Gastroesophageal sphincter (tissue), 4 donors: ENCODE measurements at regions not wholly inside any gene's neighbourhood (a gene's known extent, or its start where the extent isn't known, plus 50 kb on each side); places are given as distances from the start of the nearest gene placed in this dataset.

Source experiments
- ATAC-seq: fragments of 150-250 bp; one replicate; pipeline ENCODE4 v1.9.1; 2016; ENCODE audit warnings: mild to moderate bottlenecking, moderate library complexity
- H3K27ac ChIP-seq, 4 donors: fragments of 200-600 bp; sonication (generic) in 3 of 4; 1 replicate in 3 of 4; 2 replicates in 1 of 4; pipeline ENCODE4 v1.5.1; 2016 to 2019
- H3K27me3 ChIP-seq: fragments of 200-600 bp; sonication (generic); one replicate; pipeline ENCODE4 v1.5.1; 2019
- H3K36me3 ChIP-seq, 2 donors: fragments of 200-600 bp; sonication (generic); one replicate each; pipeline ENCODE4 v1.5.1; 2019; ENCODE audit warnings: control low read depth in 1 of 2
- H3K4me1 ChIP-seq, 3 donors: fragments of 200-600 bp; sonication (generic); 1 replicate in 2 of 3; 2 replicates in 1 of 3; pipeline ENCODE4 v1.5.1; 2016 to 2019; ENCODE audit warnings: control low read depth in 2 of 3
- H3K4me3 ChIP-seq, 2 donors: fragments of 200-600 bp; sonication (generic); one replicate each; pipeline ENCODE4 v1.5.1; 2019; ENCODE audit warnings: mild to moderate bottlenecking in 1 of 2, moderate library complexity in 1 of 2
- H3K9me3 ChIP-seq, 3 donors: fragments of 200-600 bp; sonication (generic); one replicate each; pipeline ENCODE4 v1.5.1; 2017 to 2019; ENCODE audit warnings: control low read depth in 2 of 3
- CTCF ChIP-seq, 4 experiments: fragments of 200-600 bp in 2 of 4; fragments of 450-650 bp in 2 of 4; sonication (generic) in 1 of 4; IDR thresholded peaks; one replicate each; pipeline ENCODE4 v1.5.1; 2017 to 2019; ENCODE audit warnings: antibody characterized with exemption in 4 of 4, mild to moderate bottlenecking in 2 of 4, moderate library complexity in 2 of 4
- EP300 ChIP-seq: sonication (generic); formaldehyde crosslinking; IDR thresholded peaks from one replicate; pipeline ENCODE4 v1.6.1; 2017; ENCODE audit warnings: antibody characterized with exemption, mild to moderate bottlenecking
- POLR2A ChIP-seq, 2 donors: fragments of 450-650 bp; IDR thresholded peaks; one replicate each; pipeline ENCODE4 v1.6.1; 2017; ENCODE audit warnings: antibody characterized with exemption in 2 of 2, mild to moderate bottlenecking in 2 of 2, moderate library complexity in 1 of 2
- POLR2AphosphoS5 ChIP-seq: sonication (generic); formaldehyde crosslinking; IDR thresholded peaks from one replicate; pipeline ENCODE4 v1.6.1; 2017; ENCODE audit warnings: antibody characterized with exemption
- WGBS, 2 donors: methylation state at CpG; one replicate each; pipeline ENCODE4 v1.1.5; 2018; ENCODE audit warnings: low coverage in 1 of 2; 5-methylcytosine and 5-hydroxymethylcytosine counted together

DNA sequence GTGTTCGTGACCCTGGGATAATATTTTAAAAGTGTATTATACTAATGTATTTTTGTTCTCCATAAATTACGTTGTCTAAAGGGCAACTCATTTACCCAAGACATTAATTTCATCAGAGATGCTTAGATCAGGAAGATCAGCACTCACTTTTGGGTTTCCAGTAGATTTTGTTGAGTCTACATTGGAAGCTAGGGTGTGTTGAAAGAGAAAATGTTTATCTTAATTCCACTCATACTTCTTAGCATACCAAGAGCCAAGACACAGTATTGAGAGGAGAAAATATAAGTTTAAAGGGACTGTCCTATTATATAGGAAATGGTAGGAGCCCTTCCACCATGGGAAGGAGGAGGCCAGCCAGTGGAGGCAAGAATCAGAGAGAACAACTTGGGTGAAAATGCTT, 412.9 kb upstream of the RGMA start:
- TF ChIP-seq POLR2A (IDR thresholded peaks at IDR 0.05) (no peak), POLR2AphosphoS5 (no peak), CTCF (IDR thresholded peaks at IDR 0.05) (no peak), EP300 (no peak)
- ATAC-seq: no peak
- H3K27me3 ChIP-seq: no peaks in the 10 kb centered on the region

GRCh38 chr15:93500155-93500554, 411.1 kb upstream of the RGMA start:
- no peaks in the 10 kb centered on the region for H3K9me3 ChIP-seq
- H3K4me1 ChIP-seq: peaks cover 0 to 12% (median 0%) of the 10 kb centered on the region in 3 donors
- no peak overlapping the region for H3K4me3 ChIP-seq
- H3K36me3 ChIP-seq: no peaks in the 10 kb centered on the region
- no peak for TF ChIP-seq POLR2AphosphoS5
- TF ChIP-seq POLR2A (IDR thresholded peaks at IDR 0.05): no peak
- TF ChIP-seq EP300: no peak
- no peak for TF ChIP-seq CTCF (IDR thresholded peaks at IDR 0.05)
- H3K27me3 ChIP-seq: no peaks in the 10 kb centered on the region
- no peak overlapping the region for H3K27ac ChIP-seq
- WGBS, 2 donors: 78 to 80% methylated on average over 1 of the region's 2 CpGs
- ATAC-seq: no peak

More for the DNA sequence above, 412.9 kb upstream of the RGMA start:
- Histone ChIP-seq H3K9me3 (no peaks in the 10 kb centered on the region), H3K36me3 (no peaks in the 10 kb centered on the region), H3K27ac (no peak overlapping the region), H3K4me1 (peaks cover 0 to 2% (median 0%) of the 10 kb centered on the region in 3 donors), H3K4me3 (no peak overlapping the region)
- 58% methylated on average over 2 of the region's 2 CpGs for WGBS, 2 donors

DNA sequence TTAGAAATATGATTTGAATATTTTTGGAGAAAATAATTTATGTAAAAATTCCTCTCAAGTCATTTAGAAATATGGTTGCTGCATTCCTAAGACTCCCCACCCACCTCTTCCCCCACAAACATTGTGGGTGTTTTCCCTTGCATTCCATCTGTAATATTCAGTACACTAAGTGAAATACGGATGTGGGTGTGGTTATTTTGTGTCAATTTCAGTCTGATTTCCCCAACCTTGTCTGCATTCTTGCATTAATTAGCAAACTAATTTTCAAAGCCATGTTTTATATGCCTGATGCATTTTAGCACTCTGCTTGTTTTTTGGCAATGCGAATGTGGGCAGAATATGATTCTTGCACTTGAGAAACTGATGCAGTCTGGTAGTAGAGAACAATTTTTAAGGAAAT, 408.3 kb upstream of the RGMA start:
- Histone ChIP-seq H3K27me3 (no peaks in the 10 kb centered on the region), H3K4me1 (peaks cover 0 to 12% (median 0%) of the 10 kb centered on the region in 3 donors), H3K36me3 (no peaks in the 10 kb centered on the region), H3K4me3 (no peak overlapping the region), H3K9me3 (no peaks in the 10 kb centered on the region), H3K27ac (no peak overlapping the region)
- 82 to 89% methylated on average over 2 of the region's 2 CpGs for WGBS, 2 donors
- ATAC-seq: no peak
- TF ChIP-seq POLR2A (IDR thresholded peaks at IDR 0.05) (no peak), EP300 (no peak), POLR2AphosphoS5 (no peak), CTCF (IDR thresholded peaks at IDR 0.05) (no peak)

DNA sequence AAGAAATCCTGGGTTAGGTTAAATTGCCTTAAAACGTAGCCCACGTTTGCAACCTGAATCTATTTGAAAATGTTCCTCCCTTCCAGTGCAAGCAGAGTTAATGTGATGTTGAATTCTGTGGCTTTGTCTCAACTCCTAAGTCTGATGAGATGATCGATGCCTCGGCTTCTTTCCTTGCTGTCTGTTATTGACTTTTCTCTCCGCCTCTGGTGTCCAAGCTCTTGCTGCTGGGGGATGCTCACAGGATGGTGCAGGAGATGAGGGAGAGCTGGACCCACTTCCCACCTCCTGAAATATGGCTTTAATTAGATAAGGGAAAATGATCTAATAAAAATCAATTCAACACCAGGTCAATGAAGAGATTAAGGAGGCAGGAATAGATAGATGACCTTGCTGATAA, 407.9 kb upstream of the RGMA start:
- 51 to 77% methylated on average over 3 to 5 of the region's 5 CpGs for WGBS, 2 donors
- H3K4me1 ChIP-seq: peaks cover 0 to 12% (median 0%) of the 10 kb centered on the region in 3 donors
- no peak overlapping the region for H3K27ac ChIP-seq
- H3K4me3 ChIP-seq: no peak overlapping the region
- H3K36me3 ChIP-seq: no peaks in the 10 kb centered on the region
- H3K9me3 ChIP-seq: no peaks in the 10 kb centered on the region
- H3K27me3 ChIP-seq: no peaks in the 10 kb centered on the region
- no peak for ATAC-seq
- TF ChIP-seq CTCF (IDR thresholded peaks at IDR 0.05): no peak
- no peak for TF ChIP-seq POLR2AphosphoS5
- TF ChIP-seq POLR2A (IDR thresholded peaks at IDR 0.05): no peak
- TF ChIP-seq EP300: no peak

- no peaks in the 10 kb centered on the region for H3K9me3 ChIP-seq
- H3K27ac ChIP-seq: no peak overlapping the region
- no peaks in the 10 kb centered on the region for H3K36me3 ChIP-seq
- H3K27me3 ChIP-seq: no peaks in the 10 kb centered on the region
- TF ChIP-seq POLR2AphosphoS5 (no peak), POLR2A (IDR thresholded peaks at IDR 0.05) (no peak)
- no peak overlapping the region for H3K4me3 ChIP-seq
- no peak for ATAC-seq
- WGBS, 2 donors: 63% methylated on average over 9 of the region's 9 CpGs
- H3K4me1 ChIP-seq: peaks cover 0 to 12% (median 0%) of the 10 kb centered on the region in 3 donors
Measured at GRCh38 chr15:93495799-93496637, 407.0 kb upstream of the RGMA start.
